ENCODE measurements at regions not wholly inside any gene's neighbourhood (a gene's known extent, or its start where the extent isn't known, plus 50 kb on each side); places are given as distances from the start of the nearest gene placed in this dataset.
A peak's percentile ranks its signal among the peaks of the same experiment; 100 is the strongest.

- Histone ChIP-seq H3K36me3 (ENCODE audit: control insufficient read depth in 1 of 2, insufficient read depth in 2 of 2, low read depth in 1 of 2, low read length in 2 of 2) (no peaks in the 10 kb centered on the region), H4K91ac (ENCODE audit: low read length) (peak overlapping the region; percentile 67), H3K9ac (ENCODE audit: low read length) (peak overlapping the region; percentile 86), H2BK120ac (ENCODE audit: low read depth, low read length) (peak overlapping the region; percentile 50), H3K14ac (ENCODE audit: low read length in 2 of 2) (peak overlapping the region in 1 of 2 experiments; percentile 30), H3K9me3 (ENCODE audit: control insufficient read depth, low read length) (no peaks in the 10 kb centered on the region), H4K8ac (ENCODE audit: low read length) (peak overlapping the region; percentile 66), H3K18ac (ENCODE audit: low read depth in 1 of 2, low read length in 2 of 2) (peak overlapping the region; percentile 83 to 98), H3K4me2 (ENCODE audit: low read length, poor library complexity, severe bottlenecking) (no peak overlapping the region), H3K27me3 (ENCODE audit: control insufficient read depth in 1 of 2, insufficient read depth in 1 of 2, low read length in 2 of 2) (no peaks in the 10 kb centered on the region), H3K79me1 (replicated peaks; ENCODE audit: low read length, poor library complexity, severe bottlenecking) (no peaks in the 10 kb centered on the region), H3K4me1 (ENCODE audit: control insufficient read depth, insufficient read depth, low read depth, low read length) (peaks cover 36% of the 10 kb centered on the region), H3K4me3 (ENCODE audit: insufficient read depth in 1 of 2, low read depth in 1 of 2, low read length in 2 of 2) (peak overlapping the region in 1 of 2 experiments; percentile 61), H3K27ac (ENCODE audit: low read length, poor library complexity, severe bottlenecking) (peak overlapping the region; percentile 70), H2AK5ac (ENCODE audit: low read length, severe bottlenecking) (peak overlapping the region; percentile 78), H2AFZ (ENCODE audit: low read depth, low read length) (no peak overlapping the region), H2BK12ac (ENCODE audit: low read length in 2 of 2) (peak overlapping the region; percentile 29 to 93), H2BK5ac (ENCODE audit: low read depth, low read length, poor library complexity, severe bottlenecking) (peak overlapping the region; percentile 57), H3K23ac (ENCODE audit: low read length in 2 of 2) (no peak overlapping the region), H3K4ac (ENCODE audit: low read depth in 1 of 2, low read length in 2 of 2) (peak overlapping the region; percentile 19 to 92), H2BK15ac (ENCODE audit: low read depth, poor library complexity, severe bottlenecking) (peak overlapping the region; percentile 8)
- DNase-seq, result no peak
- WGBS, result 14% methylated on average over 12 of the region's 13 CpGs
These were observed 107.0 kb downstream of the ARF6 start for GRCh38 chr14:49999826-50000379.

DNA sequence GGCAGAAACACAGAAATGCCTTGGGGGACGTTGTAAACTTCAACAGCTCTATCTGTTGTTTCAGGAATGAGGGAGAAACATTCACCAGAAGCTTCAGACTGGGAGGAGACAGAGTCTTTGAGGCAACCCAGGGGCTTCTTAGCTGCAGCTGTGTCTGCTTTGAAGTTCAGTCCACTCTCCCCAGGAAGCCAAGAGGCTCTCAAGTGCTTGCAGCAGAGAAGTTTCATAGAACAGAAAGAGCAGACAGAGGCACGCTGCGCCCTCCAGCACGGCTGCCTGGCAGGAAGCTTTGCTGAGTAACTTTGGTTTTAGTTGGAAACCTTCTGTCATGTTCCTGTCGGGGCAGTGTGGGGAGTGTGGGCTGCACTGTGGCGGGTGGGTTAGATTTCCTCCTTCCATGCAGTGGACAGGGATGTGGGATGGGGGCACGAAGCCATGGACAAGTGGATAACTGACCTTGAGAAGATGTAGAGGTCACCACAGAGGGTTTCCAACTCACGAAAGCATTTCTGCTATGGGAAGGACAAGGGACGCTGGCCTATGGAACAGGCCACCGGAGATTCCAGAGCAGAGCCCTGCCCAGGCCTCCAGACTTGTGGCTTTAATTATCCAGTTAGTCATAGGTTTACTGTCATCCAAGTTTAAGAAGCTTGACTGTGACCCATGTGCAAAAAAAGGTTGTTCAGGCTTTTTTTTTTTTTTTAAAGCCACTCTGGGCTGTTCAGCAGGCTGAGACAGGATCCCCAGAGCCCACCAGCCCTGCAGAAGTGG lies 107.7 kb downstream of the ARF6 start:
- no peak overlapping the region for H3K4me2 ChIP-seq (ENCODE audit: low read length, poor library complexity, severe bottlenecking)
- H3K9me3 ChIP-seq (ENCODE audit: control insufficient read depth, low read length), result no peaks in the 10 kb centered on the region
- under 1% methylated on average over 10 of the region's 10 CpGs for WGBS
- H3K79me1 ChIP-seq (replicated peaks; ENCODE audit: low read length, poor library complexity, severe bottlenecking), result no peaks in the 10 kb centered on the region
- peak overlapping the region; percentile 83 for H4K8ac ChIP-seq (ENCODE audit: low read length)
- H4K91ac ChIP-seq (ENCODE audit: low read length), result peak overlapping the region; percentile 5
- no peak overlapping the region for H3K14ac ChIP-seq (ENCODE audit: low read length in 2 of 2)
- H3K23ac ChIP-seq (ENCODE audit: low read length in 2 of 2), result no peak overlapping the region
- H3K18ac ChIP-seq (ENCODE audit: low read depth in 1 of 2, low read length in 2 of 2), result peak overlapping the region; percentile 83 to 98
- peak overlapping the region; percentile 57 for H2BK5ac ChIP-seq (ENCODE audit: low read depth, low read length, poor library complexity, severe bottlenecking)
- H2BK15ac ChIP-seq (ENCODE audit: low read depth, poor library complexity, severe bottlenecking), result no peak overlapping the region
- peak overlapping the region in 1 of 2 experiments; percentile 61 for H3K4me3 ChIP-seq (ENCODE audit: insufficient read depth in 1 of 2, low read depth in 1 of 2, low read length in 2 of 2)
- peak overlapping the region; percentile 70 for H3K27ac ChIP-seq (ENCODE audit: low read length, poor library complexity, severe bottlenecking)
- peak overlapping the region; percentile 94 for H2BK120ac ChIP-seq (ENCODE audit: low read depth, low read length)
- peak overlapping the region; percentile 86 for H3K9ac ChIP-seq (ENCODE audit: low read length)
- no peaks in the 10 kb centered on the region for H3K36me3 ChIP-seq (ENCODE audit: control insufficient read depth in 1 of 2, insufficient read depth in 2 of 2, low read depth in 1 of 2, low read length in 2 of 2)
- peak; percentile 96 for DNase-seq
- H2BK12ac ChIP-seq (ENCODE audit: low read length in 2 of 2), result peak overlapping the region; percentile 29 to 93
- peak overlapping the region; percentile 41 to 92 for H3K4ac ChIP-seq (ENCODE audit: low read depth in 1 of 2, low read length in 2 of 2)
- peaks cover 31% of the 10 kb centered on the region for H3K4me1 ChIP-seq (ENCODE audit: control insufficient read depth, insufficient read depth, low read depth, low read length)
- H3K27me3 ChIP-seq (ENCODE audit: control insufficient read depth in 1 of 2, insufficient read depth in 1 of 2, low read length in 2 of 2), result no peaks in the 10 kb centered on the region
- peak overlapping the region; percentile 14 for H2AK5ac ChIP-seq (ENCODE audit: low read length, severe bottlenecking)
- no peak overlapping the region for H2AFZ ChIP-seq (ENCODE audit: low read depth, low read length)

GRCh38 chr14:50001151-50001998 lies 108.5 kb downstream of the ARF6 start:
- peak; percentile 94 for DNase-seq
- Histone ChIP-seq H2BK12ac (ENCODE audit: low read length in 2 of 2) (peak overlapping the region; percentile 98 to 100), H2BK5ac (ENCODE audit: low read depth, low read length, poor library complexity, severe bottlenecking) (peak overlapping the region; percentile 45), H3K14ac (ENCODE audit: low read length in 2 of 2) (peak overlapping the region in 1 of 2 experiments; percentile 97), H3K4me2 (ENCODE audit: low read length, poor library complexity, severe bottlenecking) (no peak overlapping the region), H3K27me3 (ENCODE audit: control insufficient read depth in 1 of 2, insufficient read depth in 1 of 2, low read length in 2 of 2) (no peaks in the 10 kb centered on the region), H2BK120ac (ENCODE audit: low read depth, low read length) (peak overlapping the region; percentile 94), H3K4me3 (ENCODE audit: insufficient read depth in 1 of 2, low read depth in 1 of 2, low read length in 2 of 2) (peak overlapping the region in 1 of 2 experiments; percentile 63), H3K9ac (ENCODE audit: low read length) (peak overlapping the region; percentile 92), H4K91ac (ENCODE audit: low read length) (peak overlapping the region; percentile 97), H3K23ac (ENCODE audit: low read length in 2 of 2) (peak overlapping the region in 1 of 2 experiments; percentile 74), H2BK15ac (ENCODE audit: low read depth, poor library complexity, severe bottlenecking) (peak overlapping the region; percentile 92), H3K79me1 (replicated peaks; ENCODE audit: low read length, poor library complexity, severe bottlenecking) (no peaks in the 10 kb centered on the region), H3K36me3 (ENCODE audit: control insufficient read depth in 1 of 2, insufficient read depth in 2 of 2, low read depth in 1 of 2, low read length in 2 of 2) (no peaks in the 10 kb centered on the region), H3K4ac (ENCODE audit: low read depth in 1 of 2, low read length in 2 of 2) (peak overlapping the region; percentile 81 to 88), H3K18ac (ENCODE audit: low read depth in 1 of 2, low read length in 2 of 2) (peak overlapping the region; percentile 88 to 94), H2AK5ac (ENCODE audit: low read length, severe bottlenecking) (peak overlapping the region; percentile 55), H4K8ac (ENCODE audit: low read length) (peak overlapping the region; percentile 83), H3K4me1 (ENCODE audit: control insufficient read depth, insufficient read depth, low read depth, low read length) (peaks cover 31% of the 10 kb centered on the region), H3K9me3 (ENCODE audit: control insufficient read depth, low read length) (no peaks in the 10 kb centered on the region), H3K27ac (ENCODE audit: low read length, poor library complexity, severe bottlenecking) (peak overlapping the region; percentile 77), H2AFZ (ENCODE audit: low read depth, low read length) (no peak overlapping the region)
- 15% methylated on average over 17 of the region's 23 CpGs for WGBS

All from mesenchymal stem cell (in vitro differentiated cells and primary cell).